Mucosa of gallbladder (tissue), 1 donor: ENCODE measurements at regions not wholly inside any gene's neighbourhood (a gene's known extent, or its start where the extent isn't known, plus 50 kb on each side); places are given as distances from the start of the nearest gene placed in this dataset.

ENCODE experiments used
- DNase-seq: peaks from one replicate; pipeline ENCODE4 v3.0.0-alpha.2; 2020; ENCODE audit warnings: low spot score
- donor health status: DM: no; HTN: no; CAD: no.

DNA sequence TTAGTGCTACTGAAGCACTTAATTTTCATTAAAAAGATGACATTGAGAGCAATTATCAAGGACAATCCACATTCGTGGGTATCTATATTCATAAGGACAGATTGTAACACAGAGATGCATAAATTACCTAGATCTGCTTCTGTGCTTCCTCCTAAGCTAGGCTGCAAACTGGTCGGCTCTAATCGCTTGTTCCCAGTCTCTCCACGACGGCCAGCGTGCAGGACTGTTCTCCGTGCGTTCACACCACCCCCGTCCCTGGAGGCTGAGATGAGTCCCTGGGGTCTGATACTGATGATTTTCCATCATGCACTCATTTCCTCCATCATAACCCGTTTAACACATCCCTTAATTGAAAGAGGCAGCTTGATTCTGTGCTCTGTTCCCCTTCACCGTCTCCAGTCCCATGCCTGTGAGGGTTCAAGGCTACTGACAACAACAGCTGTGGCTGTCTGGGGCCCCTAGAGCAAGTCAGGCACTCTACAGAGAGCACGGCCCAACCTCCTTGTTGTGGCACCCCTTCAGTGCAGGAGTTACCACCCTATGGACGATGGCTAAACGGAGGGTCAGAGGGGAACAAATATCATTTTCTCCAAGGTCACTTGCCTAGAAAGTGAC, 469.6 kb downstream of the NPHP4 start:
- DNase-seq: no peak

GRCh38 chr1:5519366-5520135, 472.7 kb downstream of the NPHP4 start:
- no peak for DNase-seq

GRCh38 chr1:5516756-5517155, 475.5 kb downstream of the NPHP4 start:
- no peak for DNase-seq

- no peak for DNase-seq
Measured at GRCh38 chr1:5515501-5515900, 476.7 kb downstream of the NPHP4 start.

DNA sequence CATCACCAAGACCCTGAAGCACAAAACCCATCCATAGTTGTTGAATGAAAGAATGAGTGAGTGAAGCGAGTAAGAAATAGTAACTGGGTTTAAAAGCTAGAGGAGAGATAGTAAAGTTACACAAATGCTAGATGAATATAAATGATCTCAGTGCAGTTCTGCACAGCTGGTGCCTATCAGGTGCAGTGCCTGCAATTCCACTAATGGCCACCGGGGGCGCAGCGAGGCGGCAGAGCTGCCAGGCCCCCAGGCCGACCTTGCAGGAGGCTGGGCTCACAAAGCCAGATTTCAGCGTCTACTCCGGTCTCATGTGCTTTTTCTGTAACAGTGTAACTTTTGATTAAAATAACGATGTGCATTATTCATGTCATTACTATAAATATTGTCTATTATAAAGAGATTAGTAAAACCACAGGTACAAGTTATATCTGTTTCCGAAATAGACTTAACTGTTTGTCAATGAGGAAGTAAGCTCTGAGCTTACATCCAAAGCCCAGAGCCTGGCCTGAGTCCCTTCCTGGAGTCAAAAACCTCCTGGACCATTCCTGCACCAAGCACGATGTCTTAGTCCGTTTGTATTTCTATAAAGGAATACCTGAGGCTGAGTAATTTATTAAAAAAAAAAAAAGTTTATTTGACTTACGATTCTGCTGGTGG, 477.6 kb downstream of the NPHP4 start:
- peak; percentile 78 for DNase-seq

- peak; percentile 74 for DNase-seq
Measured at GRCh38 chr1:5513846-5514526, 478.2 kb downstream of the NPHP4 start.

DNA sequence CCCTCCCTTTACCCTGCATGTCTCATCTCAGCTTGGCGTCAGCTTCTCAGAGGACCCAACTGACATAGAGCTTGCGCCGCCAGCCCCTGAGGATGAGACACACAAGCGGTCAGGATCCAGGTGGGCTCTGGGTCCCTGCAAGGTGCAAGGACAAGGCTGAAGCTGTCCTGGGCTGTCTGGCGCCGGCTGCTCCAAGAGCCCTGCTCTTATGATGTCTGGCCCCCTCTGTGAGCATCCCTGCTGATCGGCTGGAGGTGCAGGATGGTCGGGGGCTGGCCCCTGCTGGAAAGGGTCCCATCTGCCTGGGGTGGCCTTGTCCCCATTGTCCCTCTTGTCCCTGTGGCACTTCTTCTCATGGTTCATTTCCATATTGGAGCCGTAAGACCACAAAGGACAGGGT, 479.0 kb downstream of the NPHP4 start:
- no peak for DNase-seq

- DNase-seq: no peak
Measured at GRCh38 chr1:5511381-5512097, 480.7 kb downstream of the NPHP4 start.

DNA sequence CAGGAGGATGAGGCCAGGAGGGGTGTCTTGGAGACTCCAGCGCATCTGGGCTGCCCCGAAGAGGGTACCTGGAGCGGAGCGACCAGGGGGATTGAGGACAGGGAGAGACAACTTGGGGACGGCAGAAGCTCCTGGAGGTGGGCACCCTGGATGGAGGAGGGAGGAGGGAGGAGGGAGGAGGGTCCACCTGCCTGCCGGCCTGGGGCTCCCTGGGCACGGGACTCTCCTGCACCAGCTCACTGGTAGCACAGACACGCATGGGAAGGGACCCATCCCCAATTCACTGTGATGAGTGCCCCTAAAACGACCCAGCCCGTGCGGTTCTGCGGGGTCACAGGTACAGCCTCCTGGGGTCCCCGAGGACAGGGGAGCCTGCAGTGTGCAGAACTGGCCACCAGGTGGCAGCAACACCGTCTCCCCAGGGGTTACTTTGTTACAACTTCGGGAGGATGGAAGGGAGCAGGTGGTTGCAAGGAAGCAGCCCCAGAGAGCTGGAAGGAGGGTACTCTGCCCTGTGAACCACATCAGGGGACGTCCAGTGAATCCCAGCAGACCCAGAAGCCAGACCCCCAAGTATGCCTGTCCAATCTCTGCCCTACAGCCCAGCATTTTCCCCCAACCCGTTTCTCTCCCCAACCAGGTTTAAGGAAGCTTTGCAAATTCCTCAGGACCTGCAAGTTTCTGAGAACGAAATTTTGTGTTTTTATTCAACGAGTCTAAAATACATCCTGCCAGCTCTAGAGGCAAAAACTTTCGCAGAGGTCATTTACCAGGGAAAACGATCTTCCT, 482.4 kb downstream of the NPHP4 start:
- peak; percentile 48 for DNase-seq

- DNase-seq: no peak
Measured at GRCh38 chr1:5508669-5509330, 483.4 kb downstream of the NPHP4 start.

DNA sequence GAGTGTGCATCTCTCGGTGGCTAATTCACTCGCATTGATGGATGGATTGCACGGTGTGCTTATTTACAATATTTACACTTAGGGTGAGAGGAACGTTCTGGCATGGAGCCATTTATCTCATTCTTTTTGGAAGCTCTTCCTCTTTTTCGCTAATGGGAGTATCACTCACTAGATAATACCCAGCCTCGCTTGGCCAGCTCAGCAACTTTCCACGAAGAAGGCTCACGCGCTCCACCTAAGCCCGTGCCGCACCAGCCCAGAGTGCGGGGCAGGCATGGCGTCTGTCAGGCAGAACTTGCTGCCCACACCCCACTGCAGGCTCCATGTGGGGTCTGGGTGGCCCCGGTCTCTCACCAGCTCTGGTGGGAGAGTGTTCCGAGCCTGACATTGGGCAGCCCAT, 484.9 kb downstream of the NPHP4 start:
- DNase-seq: no peak

GRCh38 chr1:5506634-5507033, 485.6 kb downstream of the NPHP4 start:
- no peak for DNase-seq

DNA sequence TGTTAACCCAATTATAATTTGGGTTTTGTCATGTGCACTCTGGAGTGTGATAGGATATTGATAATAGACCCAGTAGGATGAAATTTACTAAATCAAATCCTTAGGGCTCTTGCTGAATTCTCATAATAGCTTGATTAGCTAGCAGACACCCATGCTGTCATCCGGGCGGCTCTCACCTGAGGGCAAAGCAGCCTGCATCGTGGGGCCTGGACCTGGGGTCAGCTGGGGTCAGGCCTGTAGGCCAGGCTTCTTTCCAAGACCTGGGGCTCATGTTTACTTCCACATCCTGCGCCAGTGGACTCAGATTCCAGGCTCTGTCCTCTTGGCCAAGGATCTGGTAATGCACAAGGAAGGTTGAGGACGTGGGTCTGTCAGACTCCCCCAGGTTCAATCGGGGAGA, 486.3 kb downstream of the NPHP4 start:
- DNase-seq: no peak

DNA sequence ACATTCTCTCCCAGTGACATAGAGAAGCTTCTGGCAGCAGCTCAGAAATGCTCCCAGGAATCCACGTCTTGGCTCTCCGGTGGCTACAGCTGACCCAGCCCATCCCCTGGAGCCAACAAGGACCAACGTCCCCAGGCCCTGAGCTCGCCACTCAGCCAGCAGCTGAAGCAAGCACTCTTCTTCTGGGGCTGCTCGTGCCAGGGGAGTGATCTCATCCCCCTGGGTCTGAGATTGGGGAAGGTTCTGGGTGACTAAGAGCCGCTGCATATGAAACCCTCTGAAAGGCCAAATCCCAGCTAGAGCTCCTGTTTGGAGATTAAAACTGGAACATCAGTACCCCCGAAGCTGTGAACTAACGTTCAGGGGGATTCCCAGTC, 487.9 kb downstream of the NPHP4 start:
- DNase-seq: no peak

DNA sequence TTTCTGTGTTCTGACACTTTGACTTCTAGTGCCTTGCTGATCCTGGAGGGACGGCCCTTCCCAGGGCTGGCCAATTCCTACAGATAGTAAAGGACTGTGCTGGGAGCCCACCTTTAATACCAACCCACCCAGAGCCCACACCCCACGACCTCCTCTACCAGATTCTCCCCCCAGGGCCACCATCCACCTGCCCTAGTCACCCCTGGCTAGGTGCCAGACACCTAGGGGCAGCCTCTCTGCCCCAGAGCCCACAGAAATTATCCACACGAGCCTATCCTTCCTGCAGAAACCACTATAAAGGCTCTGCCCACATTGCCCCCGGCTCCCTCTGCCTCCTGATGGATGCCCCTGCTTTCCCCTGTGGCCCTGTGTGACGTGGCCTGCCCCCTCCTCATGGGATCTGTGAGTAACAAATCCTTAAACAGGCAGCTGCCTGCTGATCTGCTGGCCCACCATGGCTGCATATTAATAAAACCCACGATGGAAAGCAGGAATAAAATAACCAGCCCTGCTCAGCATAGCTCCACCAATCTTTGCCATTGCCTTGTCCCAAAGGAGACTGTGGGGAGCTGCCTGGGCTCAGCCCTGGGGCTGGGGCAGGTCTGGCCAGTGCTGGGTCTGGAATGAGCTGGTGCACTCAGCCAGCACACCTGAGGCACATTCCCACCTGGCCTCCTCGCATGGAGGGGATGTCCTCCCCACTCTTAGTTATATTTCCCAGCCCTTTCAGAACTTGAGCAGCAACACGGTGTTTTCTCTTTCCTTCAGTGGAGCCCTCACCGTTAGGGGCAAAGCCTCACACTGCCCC, 488.5 kb downstream of the NPHP4 start:
- DNase-seq: no peak

GRCh38 chr1:5502311-5503194, 489.7 kb downstream of the NPHP4 start:
- no peak for DNase-seq

- no peak for DNase-seq
Measured at GRCh38 chr1:5501206-5501930, 490.9 kb downstream of the NPHP4 start.

- no peak for DNase-seq
Measured at GRCh38 chr1:5500541-5500940, 491.7 kb downstream of the NPHP4 start.
